ENCODE measurements at regions not wholly inside any gene's neighbourhood (a gene's known extent, or its start where the extent isn't known, plus 50 kb on each side); places are given as distances from the start of the nearest gene placed in this dataset.

- peaks cover 0 to 2% (median 0%) of the 10 kb centered on the region in 5 donors for H3K4me1 ChIP-seq (ENCODE audit: control insufficient read depth in 5 of 5, insufficient read depth in 5 of 5, low read length in 5 of 5)
- DNase-seq (no peak), ATAC-seq (ENCODE audit: insufficient read depth, low FRiP score) (no peak)
- TF ChIP-seq CTCF (IDR thresholded peaks at IDR 0.05; ENCODE audit: control extremely low read depth, extremely low read depth): no peak
- H3K9me3 ChIP-seq (ENCODE audit: control insufficient read depth in 4 of 4, insufficient read depth in 3 of 4, low read length in 3 of 4): no peaks in the 10 kb centered on the region
- H3K27me3 ChIP-seq (ENCODE audit: control insufficient read depth in 3 of 3, insufficient read depth in 3 of 3, low read length in 2 of 3): no peaks in the 10 kb centered on the region
- no peak overlapping the region for H3K27ac ChIP-seq (ENCODE audit: low read depth in 1 of 2, low read length in 1 of 2)
- no peak overlapping the region for H3K9ac ChIP-seq (ENCODE audit: insufficient read depth in 1 of 2, low read length in 2 of 2)
- H3K36me3 ChIP-seq (ENCODE audit: control insufficient read depth in 4 of 4, insufficient read depth in 4 of 4, low read length in 4 of 4): no peaks in the 10 kb centered on the region
- H3K4me3 ChIP-seq: no peak overlapping the region
- WGBS, 2 donors: 39 to 51% methylated on average over 3 of the region's 3 CpGs
Measured at GRCh38 chr11:57881647-57882046, 120.0 kb downstream of the CTNND1 start.

DNA sequence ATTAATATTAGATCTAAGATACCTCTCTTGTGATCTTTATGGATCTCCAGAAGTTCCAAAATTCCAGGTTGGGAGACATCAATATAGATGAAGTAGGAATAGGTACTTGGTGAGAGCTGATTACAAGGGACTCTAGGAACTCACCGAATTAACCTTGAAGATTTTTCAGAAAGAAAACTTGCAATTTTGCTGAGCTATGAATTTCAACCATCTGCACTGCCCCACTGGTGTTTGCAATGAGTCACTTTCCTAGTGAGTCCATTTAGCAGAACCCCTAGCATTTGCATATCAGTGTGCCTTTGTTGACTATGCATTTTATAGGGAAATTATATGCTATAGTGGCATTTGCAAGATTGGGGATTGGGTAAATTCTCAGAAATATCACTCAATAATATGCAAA lies 122.0 kb downstream of the CTNND1 start:
- Histone ChIP-seq H3K27me3 (ENCODE audit: control insufficient read depth in 3 of 3, insufficient read depth in 3 of 3, low read length in 2 of 3) (no peaks in the 10 kb centered on the region), H3K36me3 (ENCODE audit: control insufficient read depth in 4 of 4, insufficient read depth in 4 of 4, low read length in 4 of 4) (no peaks in the 10 kb centered on the region), H3K9ac (ENCODE audit: insufficient read depth in 1 of 2, low read length in 2 of 2) (no peak overlapping the region), H3K9me3 (ENCODE audit: control insufficient read depth in 4 of 4, insufficient read depth in 3 of 4, low read length in 3 of 4) (no peaks in the 10 kb centered on the region), H3K4me3 (no peak overlapping the region), H3K27ac (ENCODE audit: low read depth in 1 of 2, low read length in 1 of 2) (no peak overlapping the region), H3K4me1 (ENCODE audit: control insufficient read depth in 5 of 5, insufficient read depth in 5 of 5, low read length in 5 of 5) (peaks cover 0 to 2% (median 0%) of the 10 kb centered on the region in 5 donors)
- DNase-seq: no peak
- ATAC-seq (ENCODE audit: insufficient read depth, low FRiP score): no peak
- TF ChIP-seq CTCF (IDR thresholded peaks at IDR 0.05; ENCODE audit: control extremely low read depth, extremely low read depth): no peak
- WGBS, 2 donors: 92 to 98% methylated on average over 1 of the region's 1 CpG

- DNase-seq (peak; percentile 29 to 62 (median 30)), ATAC-seq (ENCODE audit: insufficient read depth, low FRiP score) (no peak)
- no peak overlapping the region for H3K27ac ChIP-seq (ENCODE audit: low read depth in 1 of 2, low read length in 1 of 2)
- no peaks in the 10 kb centered on the region for H3K27me3 ChIP-seq (ENCODE audit: control insufficient read depth in 3 of 3, insufficient read depth in 3 of 3, low read length in 2 of 3)
- 48 to 50% methylated on average over 5 of the region's 5 CpGs for WGBS, 2 donors
- TF ChIP-seq CTCF (IDR thresholded peaks at IDR 0.05; ENCODE audit: control extremely low read depth, extremely low read depth): no peak
- no peaks in the 10 kb centered on the region for H3K36me3 ChIP-seq (ENCODE audit: control insufficient read depth in 4 of 4, insufficient read depth in 4 of 4, low read length in 4 of 4)
- no peak overlapping the region for H3K4me3 ChIP-seq
- no peaks in the 10 kb centered on the region for H3K9me3 ChIP-seq (ENCODE audit: control insufficient read depth in 4 of 4, insufficient read depth in 3 of 4, low read length in 3 of 4)
- peaks cover 0 to 2% (median 0%) of the 10 kb centered on the region in 5 donors for H3K4me1 ChIP-seq (ENCODE audit: control insufficient read depth in 5 of 5, insufficient read depth in 5 of 5, low read length in 5 of 5)
- H3K9ac ChIP-seq (ENCODE audit: insufficient read depth in 1 of 2, low read length in 2 of 2): no peak overlapping the region
Measured at GRCh38 chr11:57885298-57886050, 123.9 kb downstream of the CTNND1 start.

DNA sequence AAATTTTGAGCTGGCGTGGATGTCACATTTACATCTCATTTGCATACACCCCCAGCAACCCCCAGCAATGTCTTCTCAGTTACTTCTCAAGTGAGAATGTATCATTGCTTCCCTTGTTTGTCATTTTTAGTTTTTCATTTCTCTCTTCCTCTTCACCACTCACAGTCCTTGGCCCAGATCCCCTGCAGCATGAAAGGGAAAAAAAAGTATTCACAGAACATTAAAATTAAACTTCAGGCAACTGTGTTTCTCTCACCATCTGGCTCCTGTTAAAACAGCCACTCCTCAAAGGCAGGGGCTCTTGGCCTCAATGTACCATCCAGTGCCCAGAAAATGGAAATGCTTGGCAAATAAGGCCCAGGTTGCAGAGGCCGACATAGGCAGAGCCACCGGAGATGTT lies 126.8 kb downstream of the CTNND1 start:
- Histone ChIP-seq H3K9ac (ENCODE audit: insufficient read depth in 1 of 2, low read length in 2 of 2) (no peak overlapping the region), H3K36me3 (ENCODE audit: control insufficient read depth in 4 of 4, insufficient read depth in 4 of 4, low read length in 4 of 4) (no peaks in the 10 kb centered on the region), H3K4me1 (ENCODE audit: control insufficient read depth in 5 of 5, insufficient read depth in 5 of 5, low read length in 5 of 5) (no peaks in the 10 kb centered on the region), H3K4me3 (no peak overlapping the region), H3K27me3 (ENCODE audit: control insufficient read depth in 3 of 3, insufficient read depth in 3 of 3, low read length in 2 of 3) (no peaks in the 10 kb centered on the region), H3K27ac (ENCODE audit: low read depth in 1 of 2, low read length in 1 of 2) (no peak overlapping the region), H3K9me3 (ENCODE audit: control insufficient read depth in 4 of 4, insufficient read depth in 3 of 4, low read length in 3 of 4) (no peaks in the 10 kb centered on the region)
- no peak for TF ChIP-seq CTCF (IDR thresholded peaks at IDR 0.05; ENCODE audit: control extremely low read depth, extremely low read depth)
- WGBS, 2 donors: 90 to 92% methylated on average over 3 of the region's 3 CpGs
- DNase-seq: no peak
- no peak for ATAC-seq (ENCODE audit: insufficient read depth, low FRiP score)
